Activated CD8-positive, alpha-beta memory T cell treated with anti-CD3 and anti-CD28 coated beads for 48 hours (primary cell): ENCODE measurements at regions not wholly inside any gene's neighbourhood (a gene's known extent, or its start where the extent isn't known, plus 50 kb on each side); places are given as distances from the start of the nearest gene placed in this dataset.
"Not testable (repeated sequence)": the region's sequence is repeated elsewhere in the genome, so short reads cannot be mapped to it uniquely, and the experiment has no call there.

Source experiments
- DNase-seq, 3 experiments: peaks; one replicate each; pipeline ENCODE4 v3.0.0-alpha.2; 2020; ENCODE audit warnings: low read depth in 2 of 3, low spot score in 2 of 3

DNA sequence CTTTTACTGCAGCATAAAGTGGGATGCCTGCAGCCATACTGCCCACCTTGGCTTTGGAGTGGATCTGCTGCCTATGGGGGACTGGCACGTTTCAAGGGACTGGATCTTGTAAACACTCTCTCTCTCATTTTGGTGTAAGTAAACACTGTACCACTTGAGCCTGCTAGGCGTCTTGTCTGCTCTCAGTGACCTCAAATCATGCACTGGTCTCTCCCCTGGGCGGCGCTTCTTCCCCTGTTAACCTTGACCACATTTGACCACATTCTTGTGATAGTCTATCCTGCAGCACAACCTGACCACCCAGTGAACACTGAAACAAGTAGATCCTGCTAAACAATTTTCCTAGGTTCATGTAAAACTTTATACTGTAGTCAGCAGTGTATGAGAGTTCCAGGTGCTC is 82.6 kb upstream of the HNMT start:
- DNase-seq, result no peak

DNA sequence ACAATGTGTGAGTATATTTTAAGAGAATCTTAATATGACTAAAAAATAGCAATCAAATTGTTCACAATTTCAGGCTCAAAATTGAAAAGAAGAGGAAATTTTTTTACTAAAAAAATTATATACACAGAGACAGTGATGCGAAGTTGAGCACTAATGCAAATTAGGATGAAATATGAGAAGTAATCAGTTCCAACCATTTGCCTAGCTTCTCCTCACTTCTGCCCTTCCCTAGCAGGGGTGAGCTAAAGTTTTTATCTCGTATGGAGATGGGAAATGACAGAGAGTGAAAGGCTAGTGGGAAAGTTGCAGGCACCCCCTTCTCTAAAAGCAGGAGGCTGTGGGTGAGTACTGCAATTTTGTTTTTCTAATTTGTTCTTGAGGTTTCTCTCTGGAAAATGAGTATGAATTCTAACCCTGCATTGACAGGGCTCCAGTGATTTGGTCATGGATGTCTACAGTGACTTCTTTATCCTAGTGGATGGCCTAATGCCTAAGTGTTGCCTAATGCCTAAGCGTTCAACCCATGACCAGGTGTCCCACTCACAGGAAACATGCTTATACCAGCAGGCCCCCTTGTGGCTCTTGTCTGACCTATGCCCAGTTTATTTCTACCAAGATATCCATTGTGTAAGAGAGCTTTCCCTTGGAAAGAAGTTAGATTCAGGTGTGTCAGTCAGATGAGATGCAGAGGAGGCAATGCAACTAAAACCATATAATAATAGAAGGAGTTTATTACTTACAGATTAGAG is 78.0 kb upstream of the HNMT start:
- no peak for DNase-seq

GRCh38 chr2:137888845-137889244 is 75.4 kb upstream of the HNMT start:
- no peak for DNase-seq

DNA sequence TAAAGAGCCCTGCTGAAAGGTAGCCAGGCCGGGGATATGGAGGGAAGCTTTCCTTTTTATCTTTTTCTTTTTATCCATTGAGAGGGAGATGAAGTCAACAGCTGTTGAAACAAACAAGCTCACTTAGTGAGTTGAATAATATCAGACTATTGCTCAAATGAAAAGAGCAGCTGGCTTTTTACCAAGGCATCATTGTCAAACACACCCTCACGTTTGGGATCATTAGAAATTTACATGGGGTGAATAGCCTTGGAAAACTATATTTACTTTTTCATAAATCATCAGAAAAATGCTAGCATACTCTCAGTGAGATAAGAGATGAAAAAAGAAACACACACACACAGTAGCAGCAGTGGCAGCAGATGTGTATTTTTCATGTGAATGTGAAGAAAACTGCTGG is 71.5 kb upstream of the HNMT start:
- DNase-seq, result no peak

DNA sequence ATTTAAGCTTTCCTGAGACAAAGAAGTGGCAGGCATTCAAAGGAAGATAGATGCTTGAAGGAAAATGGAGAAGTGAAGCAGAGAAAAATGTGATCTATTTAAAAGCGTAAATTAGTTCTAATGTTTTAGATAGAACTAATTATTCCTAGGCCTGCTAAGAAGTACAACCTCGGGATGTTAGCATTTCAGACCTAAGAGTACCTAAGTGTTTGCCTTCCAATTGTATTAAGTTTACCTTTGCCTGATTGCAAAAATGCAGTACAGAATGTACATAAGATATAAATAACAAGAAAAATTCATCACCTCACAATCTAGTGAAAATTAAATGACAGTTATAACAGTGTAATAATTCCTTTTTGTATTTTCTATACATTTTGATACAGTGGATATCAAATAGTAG is 71.1 kb upstream of the HNMT start:
- DNase-seq, result no peak

GRCh38 chr2:137896467-137896866 is 67.8 kb upstream of the HNMT start:
- DNase-seq, result no peak

DNA sequence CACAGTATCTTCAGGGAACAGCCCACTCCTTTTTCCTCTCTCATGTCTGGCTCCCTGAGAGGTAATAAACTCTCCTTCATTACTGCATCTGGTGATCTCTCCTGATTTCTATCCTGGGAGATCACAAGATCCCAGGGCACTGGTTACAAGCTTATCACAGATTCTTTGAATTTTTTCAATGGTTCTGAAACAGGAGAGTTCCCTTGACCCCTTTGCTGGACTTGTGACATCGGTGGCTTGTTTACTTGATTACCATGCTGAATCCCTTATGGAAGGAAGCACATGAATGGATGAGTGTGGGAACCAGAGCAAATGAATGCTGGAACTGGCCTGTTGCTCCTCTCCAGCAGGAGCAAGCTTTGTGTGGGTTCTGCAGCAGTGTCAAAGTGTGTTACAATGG is 67.2 kb upstream of the HNMT start:
- DNase-seq, result no peak

GRCh38 chr2:137900421-137901141 is 63.7 kb upstream of the HNMT start:
- DNase-seq, result no peak

- no peak for DNase-seq
Observed at GRCh38 chr2:137910641-137911040, 53.6 kb upstream of the HNMT start.

DNA sequence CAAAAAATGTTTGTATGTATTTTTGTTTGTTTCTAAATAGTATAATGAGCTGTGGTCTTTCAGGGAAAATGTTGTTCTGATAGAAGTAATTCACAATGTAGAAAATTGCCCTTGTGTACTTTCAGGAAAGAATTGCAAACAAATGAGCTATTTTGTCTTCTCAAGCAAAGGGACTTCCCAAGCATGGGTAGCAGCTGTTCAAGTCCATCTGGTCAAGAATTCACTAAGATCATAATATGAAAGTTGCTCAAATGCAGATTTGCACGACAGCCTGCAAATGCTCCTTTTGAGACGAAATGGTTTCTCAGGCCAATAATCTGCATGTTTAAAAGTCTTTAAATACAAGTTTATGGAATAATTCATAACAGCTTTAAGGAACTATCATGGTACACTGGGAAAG is 51.9 kb upstream of the HNMT start:
- no peak for DNase-seq

DNA sequence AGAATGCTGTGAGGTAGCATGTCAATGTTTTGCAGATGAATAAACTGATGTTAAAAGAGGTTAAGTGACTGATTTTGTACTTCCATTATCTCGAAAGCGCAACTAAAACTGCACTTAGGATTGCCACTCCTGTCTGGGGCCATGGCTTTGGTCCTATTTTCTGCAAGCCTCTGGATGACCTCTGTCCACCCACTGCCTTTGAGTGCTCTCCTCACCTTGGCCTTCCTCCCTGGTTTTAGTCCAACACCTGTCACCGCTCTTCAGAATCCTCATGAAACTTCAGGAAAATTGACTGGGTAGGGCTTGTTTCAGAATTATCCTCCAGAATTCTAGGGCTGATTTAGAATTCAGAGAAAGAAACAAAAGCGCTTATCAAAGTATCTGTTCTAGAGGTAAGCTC is 51.1 kb upstream of the HNMT start:
- no peak for DNase-seq

- not testable (repeated sequence) for DNase-seq
Observed at GRCh38 chr2:137913648-137914047, 50.6 kb upstream of the HNMT start.
